Germinal center (tissue), 1 donor: ENCODE measurements at regions not wholly inside any gene's neighbourhood (a gene's known extent, or its start where the extent isn't known, plus 50 kb on each side); places are given as distances from the start of the nearest gene placed in this dataset.
"Not testable (repeated sequence)": the region's sequence is repeated elsewhere in the genome, so short reads cannot be mapped to it uniquely, and the experiment has no call there.

Source experiments
- DNase-seq: peaks from one replicate; pipeline ENCODE4 v3.0.0; 2012; ENCODE audit warnings: mixed read lengths, low spot score

GRCh38 chr1:148386031-148386398 lies 97.1 kb downstream of the PPIAL4G start:
- DNase-seq: not testable (repeated sequence)

- peak; percentile 11 for DNase-seq
Observed at GRCh38 chr1:148385371-148386030, 97.6 kb downstream of the PPIAL4G start.

- DNase-seq: no peak
Observed at GRCh38 chr1:148383966-148384365, 99.1 kb downstream of the PPIAL4G start.

GRCh38 chr1:148379697-148380096 lies 103.4 kb downstream of the PPIAL4G start:
- no peak for DNase-seq

GRCh38 chr1:148379170-148379500 lies 104.0 kb downstream of the PPIAL4G start:
- DNase-seq: no peak

GRCh38 chr1:148377992-148378391 lies 105.1 kb downstream of the PPIAL4G start:
- not testable (repeated sequence) for DNase-seq

GRCh38 chr1:148377045-148377444 lies 106.1 kb downstream of the PPIAL4G start:
- not testable (repeated sequence) for DNase-seq

GRCh38 chr1:148374101-148374500 lies 109.0 kb downstream of the PPIAL4G start:
- no peak for DNase-seq

GRCh38 chr1:148373192-148373925 lies 109.7 kb downstream of the PPIAL4G start:
- no peak for DNase-seq

- DNase-seq: no peak
Observed at GRCh38 chr1:148372731-148373130, 110.4 kb downstream of the PPIAL4G start.

GRCh38 chr1:148372051-148372726 lies 110.9 kb downstream of the PPIAL4G start:
- DNase-seq: not testable (repeated sequence)

GRCh38 chr1:148371551-148371994 lies 111.5 kb downstream of the PPIAL4G start:
- DNase-seq: peak; percentile 71

- not testable (repeated sequence) for DNase-seq
Observed at GRCh38 chr1:148370661-148371060, 112.4 kb downstream of the PPIAL4G start.

- no peak for DNase-seq
Observed at GRCh38 chr1:148367596-148367995, 115.5 kb downstream of the PPIAL4G start.

GRCh38 chr1:148366136-148366753 lies 116.9 kb downstream of the PPIAL4G start:
- not testable (repeated sequence) for DNase-seq

- not testable (repeated sequence) for DNase-seq
Observed at GRCh38 chr1:148365151-148365550, 118.0 kb downstream of the PPIAL4G start.

- not testable (repeated sequence) for DNase-seq
Observed at GRCh38 chr1:148363979-148364378, 119.1 kb downstream of the PPIAL4G start.

GRCh38 chr1:148363439-148363810 lies 119.7 kb downstream of the PPIAL4G start:
- DNase-seq: no peak

- DNase-seq: no peak
Observed at GRCh38 chr1:148362626-148363438, 120.3 kb downstream of the PPIAL4G start.

- DNase-seq: no peak
Observed at GRCh38 chr1:148362216-148362611, 120.9 kb downstream of the PPIAL4G start.

GRCh38 chr1:148361427-148362215 lies 121.5 kb downstream of the PPIAL4G start:
- DNase-seq: not testable (repeated sequence)
